ENCODE measurements at regions not wholly inside any gene's neighbourhood (a gene's known extent, or its start where the extent isn't known, plus 50 kb on each side); places are given as distances from the start of the nearest gene placed in this dataset.

- DNase-seq (ENCODE audit: low spot score in 2 of 2), result no peak
- TF ChIP-seq, protein P1, sequence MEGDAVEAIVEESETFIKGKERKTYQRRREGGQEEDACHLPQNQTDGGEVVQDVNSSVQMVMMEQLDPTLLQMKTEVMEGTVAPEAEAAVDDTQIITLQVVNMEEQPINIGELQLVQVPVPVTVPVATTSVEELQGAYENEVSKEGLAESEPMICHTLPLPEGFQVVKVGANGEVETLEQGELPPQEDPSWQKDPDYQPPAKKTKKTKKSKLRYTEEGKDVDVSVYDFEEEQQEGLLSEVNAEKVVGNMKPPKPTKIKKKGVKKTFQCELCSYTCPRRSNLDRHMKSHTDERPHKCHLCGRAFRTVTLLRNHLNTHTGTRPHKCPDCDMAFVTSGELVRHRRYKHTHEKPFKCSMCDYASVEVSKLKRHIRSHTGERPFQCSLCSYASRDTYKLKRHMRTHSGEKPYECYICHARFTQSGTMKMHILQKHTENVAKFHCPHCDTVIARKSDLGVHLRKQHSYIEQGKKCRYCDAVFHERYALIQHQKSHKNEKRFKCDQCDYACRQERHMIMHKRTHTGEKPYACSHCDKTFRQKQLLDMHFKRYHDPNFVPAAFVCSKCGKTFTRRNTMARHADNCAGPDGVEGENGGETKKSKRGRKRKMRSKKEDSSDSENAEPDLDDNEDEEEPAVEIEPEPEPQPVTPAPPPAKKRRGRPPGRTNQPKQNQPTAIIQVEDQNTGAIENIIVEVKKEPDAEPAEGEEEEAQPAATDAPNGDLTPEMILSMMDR (IDR thresholded peaks at IDR 0.05), result no peak
- no peak for TF ChIP-seq POLR2A (IDR thresholded peaks at IDR 0.05)
- WGBS, 2 donors, result 88 to 92% methylated on average over 2 of the region's 2 CpGs
- intact Hi-C loops (cut with DNase I; ENCODE audit: low total_unique reads), result no loop called here
- no peak overlapping the region for H3K4me3 ChIP-seq (ENCODE audit: low read depth, poor library complexity, severe bottlenecking)
Observed at GRCh38 chr4:157787618-157788017, 385.2 kb downstream of the GASK1B start.

- TF ChIP-seq POLR2A (IDR thresholded peaks at IDR 0.05), result no peak
- TF ChIP-seq, protein P1 (IDR thresholded peaks at IDR 0.05), result no peak
- DNase-seq (ENCODE audit: low spot score in 2 of 2), result no peak
- intact Hi-C loops (cut with DNase I; ENCODE audit: low total_unique reads), result no loop called here
- no peak overlapping the region for H3K4me3 ChIP-seq (ENCODE audit: low read depth, poor library complexity, severe bottlenecking)
- WGBS, 2 donors, result 77 to 78% methylated on average over 2 of the region's 2 CpGs
Observed at GRCh38 chr4:157781361-157781760, 391.5 kb downstream of the GASK1B start.

GRCh38 chr4:157779081-157779480 lies 393.7 kb downstream of the GASK1B start:
- intact Hi-C loops (cut with DNase I; ENCODE audit: low total_unique reads), result no loop called here
- no peak for DNase-seq (ENCODE audit: low spot score in 2 of 2)
- WGBS, 2 donors, result 68 to 72% methylated on average over 1 of the region's 1 CpG
- H3K4me3 ChIP-seq (ENCODE audit: low read depth, poor library complexity, severe bottlenecking), result no peak overlapping the region
- TF ChIP-seq, protein P1 (IDR thresholded peaks at IDR 0.05), result no peak
- TF ChIP-seq POLR2A (IDR thresholded peaks at IDR 0.05), result no peak

- intact Hi-C loops (cut with DNase I; ENCODE audit: low total_unique reads), result no loop called here
- WGBS, 2 donors, result 86 to 90% methylated on average over 1 of the region's 1 CpG
- no peak overlapping the region for H3K4me3 ChIP-seq (ENCODE audit: low read depth, poor library complexity, severe bottlenecking)
- TF ChIP-seq POLR2A (IDR thresholded peaks at IDR 0.05), result no peak
- TF ChIP-seq, protein P1 (IDR thresholded peaks at IDR 0.05), result no peak
- DNase-seq (ENCODE audit: low spot score in 2 of 2), result no peak
Observed at GRCh38 chr4:157776930-157777528, 395.8 kb downstream of the GASK1B start.

GRCh38 chr4:157775971-157776370 lies 396.9 kb downstream of the GASK1B start:
- DNase-seq (ENCODE audit: low spot score in 2 of 2), result no peak
- TF ChIP-seq, protein P1 (IDR thresholded peaks at IDR 0.05), result no peak
- no peak for TF ChIP-seq POLR2A (IDR thresholded peaks at IDR 0.05)
- no peak overlapping the region for H3K4me3 ChIP-seq (ENCODE audit: low read depth, poor library complexity, severe bottlenecking)
- intact Hi-C loops (cut with DNase I; ENCODE audit: low total_unique reads), result no loop called here

GRCh38 chr4:157772907-157773306 lies 399.9 kb downstream of the GASK1B start:
- no peak overlapping the region for H3K4me3 ChIP-seq (ENCODE audit: low read depth, poor library complexity, severe bottlenecking)
- WGBS, 2 donors, result 29 to 70% methylated on average over 1 of the region's 1 CpG
- intact Hi-C loops (cut with DNase I; ENCODE audit: low total_unique reads), result no loop called here
- no peak for DNase-seq (ENCODE audit: low spot score in 2 of 2)
- TF ChIP-seq, protein P1 (IDR thresholded peaks at IDR 0.05), result no peak
- no peak for TF ChIP-seq POLR2A (IDR thresholded peaks at IDR 0.05)

Measured in lower leg skin (tissue), 4 donors.